HG03442 (cell line): ENCODE measurements at regions not wholly inside any gene's neighbourhood (a gene's known extent, or its start where the extent isn't known, plus 50 kb on each side); places are given as distances from the start of the nearest gene placed in this dataset.

Experiments
- ATAC-seq: cut with Tn5 transposase; IDR thresholded peaks from one replicate; pipeline ENCODE4 v1.9.1; 2021; ENCODE audit warnings: mild to moderate bottlenecking, moderate library complexity; ENCODE audit not compliant: unreplicated experiment

GRCh38 chr2:160909781-160910242 is 250.4 kb upstream of the TANK start:
- ATAC-seq: no peak

DNA sequence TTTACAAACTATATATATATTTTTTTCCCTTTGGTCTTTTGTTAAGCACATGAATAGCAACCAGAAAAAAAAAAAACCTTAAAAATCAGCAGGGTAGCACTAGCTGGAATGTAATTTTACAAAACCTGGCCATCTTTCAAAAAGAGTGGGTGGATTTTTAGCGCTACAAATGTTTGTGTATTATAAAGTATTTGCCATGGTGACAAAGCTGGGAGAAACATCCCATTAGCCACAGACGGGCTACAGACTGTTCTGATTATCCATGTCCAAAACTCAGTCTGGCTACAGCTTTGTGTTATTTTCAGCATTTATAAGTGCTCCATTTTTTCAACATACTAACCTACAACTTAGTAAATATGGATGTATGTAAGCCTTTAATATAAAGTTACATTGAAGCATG is 249.5 kb upstream of the TANK start:
- no peak for ATAC-seq

DNA sequence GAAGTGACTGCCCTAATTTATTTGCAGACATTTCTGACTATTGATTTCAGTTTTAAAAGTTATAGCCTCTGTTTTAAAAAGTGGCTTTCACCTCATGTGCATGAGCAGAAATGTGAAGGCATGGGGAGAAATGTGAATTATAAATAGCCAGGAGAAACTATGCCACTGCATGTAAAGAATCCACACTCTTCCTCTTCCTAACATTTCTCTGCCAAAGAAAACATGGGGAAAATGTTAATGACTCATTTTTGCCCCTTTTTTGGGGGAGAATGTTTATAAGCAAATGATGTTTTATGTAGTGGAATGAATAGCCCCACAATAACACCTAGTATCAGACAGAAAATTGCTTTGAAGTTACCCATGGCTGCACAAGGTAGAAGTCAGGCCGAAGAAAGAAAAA is 249.0 kb upstream of the TANK start:
- ATAC-seq: no peak

- no peak for ATAC-seq
Observed at GRCh38 chr2:160912276-160912675, 248.0 kb upstream of the TANK start.

- ATAC-seq: no peak
Observed at GRCh38 chr2:160913323-160913722, 246.9 kb upstream of the TANK start.

- ATAC-seq: no peak
Observed at GRCh38 chr2:160914217-160914616, 246.0 kb upstream of the TANK start.

- no peak for ATAC-seq
Observed at GRCh38 chr2:160916300-160916699, 243.9 kb upstream of the TANK start.

- ATAC-seq: no peak
Observed at GRCh38 chr2:160917850-160918249, 242.4 kb upstream of the TANK start.

DNA sequence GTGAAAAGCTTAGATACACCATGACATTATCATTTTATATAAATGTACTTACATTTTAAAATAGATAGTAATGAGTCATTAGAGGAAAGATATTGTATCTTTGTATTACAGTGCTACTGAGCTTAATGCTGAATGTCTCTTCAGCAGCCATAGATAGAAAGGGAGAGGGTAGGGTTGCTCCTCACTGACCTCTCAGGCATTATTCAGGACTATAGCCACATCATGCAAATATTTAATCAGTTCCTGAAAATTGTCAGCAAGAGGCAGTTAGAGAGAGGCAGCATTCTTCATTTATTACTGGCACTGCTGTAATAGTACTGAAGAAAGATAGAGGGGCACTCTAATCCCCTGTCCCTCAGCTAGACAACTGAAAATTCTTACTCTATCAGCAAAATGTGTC is 242.0 kb upstream of the TANK start:
- ATAC-seq: no peak

- no peak for ATAC-seq
Observed at GRCh38 chr2:160918906-160919503, 241.2 kb upstream of the TANK start.

DNA sequence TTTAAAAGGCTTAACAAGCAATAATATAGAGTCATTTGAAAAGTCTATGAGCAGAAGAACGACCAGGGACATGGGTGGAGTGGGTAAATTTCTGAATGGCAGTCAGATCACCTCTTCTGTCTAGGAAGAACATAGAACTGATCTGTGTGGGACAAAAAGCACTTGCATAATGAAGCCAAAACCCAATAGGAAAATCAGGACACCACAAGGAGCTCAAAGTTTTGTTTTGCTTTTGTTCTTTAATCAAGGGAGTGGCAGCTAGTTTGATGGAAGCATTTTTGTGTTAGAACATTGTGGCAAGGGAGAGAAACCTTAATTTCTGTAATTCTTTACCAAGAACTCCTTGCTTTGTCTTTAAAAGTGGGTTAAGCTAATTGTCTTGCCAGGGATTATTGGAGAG is 240.2 kb upstream of the TANK start:
- no peak for ATAC-seq

- no peak for ATAC-seq
Observed at GRCh38 chr2:160920791-160921303, 239.4 kb upstream of the TANK start.

DNA sequence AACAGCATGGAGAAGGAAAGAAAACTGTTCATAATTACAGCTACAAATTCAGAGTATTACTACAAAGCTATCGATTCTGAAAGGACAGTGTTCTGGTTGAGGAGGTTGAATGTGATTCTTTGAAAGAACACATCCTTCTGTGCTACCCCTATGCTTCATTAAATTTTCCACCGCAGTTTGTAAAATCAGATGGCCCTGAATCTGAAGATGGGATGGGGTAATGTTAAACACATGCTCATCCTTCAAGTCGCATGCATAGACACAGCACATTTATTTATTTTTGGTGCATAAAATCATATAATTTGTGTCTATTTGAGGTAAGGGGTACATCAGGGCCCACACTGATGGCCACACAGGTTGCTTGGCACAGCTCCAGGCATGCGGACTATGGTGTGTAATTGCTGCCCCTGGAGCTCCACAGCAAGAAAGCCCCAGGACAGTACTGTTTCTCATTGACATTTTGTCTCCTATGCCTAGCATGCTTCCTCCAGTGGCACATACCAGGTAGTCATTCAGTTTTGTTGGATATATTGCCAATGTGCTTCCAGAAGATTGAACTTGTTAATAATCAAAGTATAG is 238.8 kb upstream of the TANK start:
- no peak for ATAC-seq

DNA sequence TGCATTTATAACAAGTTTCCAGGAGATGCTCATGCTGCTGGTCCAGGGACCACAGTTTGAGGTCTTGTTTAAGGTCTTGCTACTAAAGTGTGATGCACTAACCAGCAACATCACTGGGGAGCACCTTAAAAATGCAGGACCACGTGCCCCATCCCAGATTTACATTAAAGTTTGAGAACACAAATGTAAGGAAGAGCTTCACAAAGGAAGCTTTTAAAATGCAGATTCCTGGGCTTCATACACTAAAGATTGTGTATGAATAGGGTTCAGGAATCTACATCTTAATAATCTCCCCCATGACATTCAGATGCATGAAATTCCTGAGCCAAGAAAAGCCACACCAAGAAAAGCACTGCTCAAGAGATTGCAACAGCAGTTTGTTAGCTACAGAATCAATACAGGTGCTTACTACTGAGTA is 235.3 kb upstream of the TANK start:
- no peak for ATAC-seq

DNA sequence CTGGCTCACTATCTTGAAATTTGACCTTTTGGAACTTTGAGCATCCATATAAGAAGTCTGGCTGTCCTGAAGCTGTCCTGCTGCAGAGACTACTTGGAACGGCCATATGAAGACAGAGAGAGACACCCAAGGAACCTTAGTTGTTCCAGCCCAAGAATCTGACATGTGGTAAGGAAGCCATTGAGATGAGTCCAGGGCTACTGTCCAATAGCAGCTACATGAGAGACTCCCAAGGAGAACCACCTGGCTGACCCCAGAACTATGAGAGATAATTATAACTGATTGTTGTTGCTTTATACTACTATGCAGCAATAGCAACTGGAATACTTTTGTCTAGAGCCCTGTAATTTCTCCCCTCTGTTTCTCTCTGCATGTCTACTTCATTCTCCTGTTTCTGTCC is 234.3 kb upstream of the TANK start:
- no peak for ATAC-seq

GRCh38 chr2:160927324-160927723 is 232.9 kb upstream of the TANK start:
- ATAC-seq: no peak

DNA sequence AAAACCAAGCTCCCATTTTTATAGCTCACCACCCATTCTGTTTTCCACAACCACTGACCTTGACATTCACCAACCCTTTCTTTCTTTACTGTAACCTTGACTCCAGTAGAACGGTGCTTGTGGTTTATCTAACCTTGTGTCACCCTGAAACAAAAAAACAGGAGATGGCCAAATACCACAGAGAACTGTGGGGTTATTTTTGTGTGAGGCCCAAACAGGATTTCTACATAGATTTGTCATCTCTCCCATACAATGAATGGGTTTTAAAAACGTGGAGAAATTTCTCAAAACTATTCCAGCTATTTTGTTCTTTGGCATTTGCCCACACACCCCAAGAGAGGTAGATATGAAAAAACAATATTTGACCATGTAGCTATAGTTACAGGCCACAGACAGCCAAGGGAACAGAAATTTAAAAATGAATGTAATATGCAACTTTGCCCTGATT is 231.3 kb upstream of the TANK start:
- no peak for ATAC-seq

DNA sequence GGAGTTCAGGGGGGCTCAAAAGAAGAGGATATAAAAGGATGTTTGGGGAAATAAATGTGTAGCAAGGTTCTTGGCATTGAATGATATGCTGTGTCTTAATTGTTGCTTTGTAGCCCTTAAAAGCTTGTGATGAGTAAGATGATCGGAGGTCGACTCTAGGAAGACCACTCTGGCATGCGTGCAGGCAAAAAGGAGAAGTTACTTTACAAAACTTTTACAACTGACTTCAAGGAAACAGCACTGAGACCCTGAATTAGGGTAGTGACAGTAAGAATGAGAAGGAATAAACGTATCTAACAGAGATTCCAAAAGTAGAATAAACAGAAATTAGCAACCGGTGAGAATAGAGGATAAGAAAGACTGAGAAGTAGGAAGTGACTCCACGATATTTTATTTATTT is 228.7 kb upstream of the TANK start:
- ATAC-seq: no peak

DNA sequence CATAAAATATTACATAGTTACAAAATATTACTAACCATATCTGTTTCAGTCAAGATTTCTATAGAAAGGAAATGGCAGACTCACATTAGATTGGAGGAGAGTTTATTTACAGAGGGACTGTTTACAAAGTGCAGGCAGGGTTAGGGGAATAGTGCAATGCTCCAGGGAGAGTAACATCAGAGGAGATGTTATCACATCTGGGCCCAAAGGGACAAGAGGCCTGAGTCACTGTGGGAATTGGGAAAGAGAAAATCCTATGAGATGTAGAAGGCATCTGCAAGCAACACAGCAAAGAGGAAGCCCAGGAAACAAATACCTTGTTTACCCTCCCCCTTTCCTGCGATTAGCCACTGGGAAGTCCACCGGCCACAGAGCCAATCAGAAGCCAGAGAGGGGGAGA is 227.3 kb upstream of the TANK start:
- ATAC-seq: no peak

- no peak for ATAC-seq
Observed at GRCh38 chr2:160934263-160934662, 226.0 kb upstream of the TANK start.

DNA sequence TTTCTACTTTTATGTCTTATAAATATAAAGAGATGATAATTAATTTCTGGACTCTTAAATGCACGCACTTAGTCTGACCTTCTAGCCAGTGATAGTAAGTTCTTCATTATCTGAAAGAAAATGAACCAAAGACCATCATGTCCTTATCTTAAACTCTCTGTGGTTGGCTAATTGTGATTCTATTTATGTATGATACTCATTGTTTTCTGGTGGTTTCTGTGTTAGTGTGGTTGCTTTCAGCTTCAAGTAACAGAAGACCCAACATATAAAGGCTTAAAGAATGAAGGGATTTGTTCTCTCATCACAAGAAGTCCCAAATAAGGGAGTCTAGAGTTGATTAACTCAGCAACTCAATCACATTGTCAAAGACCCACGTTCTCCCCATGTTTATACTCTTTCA is 225.2 kb upstream of the TANK start:
- no peak for ATAC-seq

GRCh38 chr2:160936044-160936806 is 224.0 kb upstream of the TANK start:
- ATAC-seq: no peak
